22Rv1 (cell line): ENCODE measurements at regions not wholly inside any gene's neighbourhood (a gene's known extent, or its start where the extent isn't known, plus 50 kb on each side); places are given as distances from the start of the nearest gene placed in this dataset.

Source experiments
- CTCF ChIP-seq: fragments of 450-650 bp; IDR thresholded peaks from 2 replicates; pipeline ENCODE4 v1.5.1; 2017; ENCODE audit warnings: mild to moderate bottlenecking
- ZFX ChIP-seq: fragments of 450-650 bp; IDR thresholded peaks from 2 replicates; pipeline ENCODE4 v1.6.1; 2017; ENCODE audit warnings: antibody characterized with exemption, borderline replicate concordance

GRCh38 chr6:92967362-92967761, 452.0 kb downstream of the EPHA7 start:
- TF ChIP-seq CTCF: no peak
- TF ChIP-seq ZFX: no peak
